Panc1 (cell line): ENCODE measurements at regions not wholly inside any gene's neighbourhood (a gene's known extent, or its start where the extent isn't known, plus 50 kb on each side); places are given as distances from the start of the nearest gene placed in this dataset.

Experiments used
- CTCF ChIP-seq: fragments of 450-650 bp; IDR thresholded peaks from 2 replicates; pipeline ENCODE4 v1.5.1; 2017; ENCODE audit warnings: mild to moderate bottlenecking
- SIN3A ChIP-seq: IDR thresholded peaks from 2 replicates; pipeline ENCODE4 v1.6.1; 2012; ENCODE audit warnings: low read depth, mild to moderate bottlenecking, low read length, moderate library complexity, borderline replicate concordance; ENCODE audit not compliant: insufficient read depth
- TCF7L2 ChIP-seq: IDR thresholded peaks from 2 replicates; pipeline ENCODE4 v1.6.1; 2011; ENCODE audit warnings: mild to moderate bottlenecking, low read depth, low read length, inconsistent platforms

- TF ChIP-seq CTCF (no peak), TCF7L2 (no peak), SIN3A (no peak)
These were observed 339.3 kb upstream of the POM121L12 start for GRCh38 chr7:52695973-52696595.
